Neural progenitor cell (in vitro differentiated cells): ENCODE measurements at regions not wholly inside any gene's neighbourhood (a gene's known extent, or its start where the extent isn't known, plus 50 kb on each side); places are given as distances from the start of the nearest gene placed in this dataset.

Experiments
- EZH2 ChIP-seq: fragments of 200-600 bp; sonication (generic); IDR thresholded peaks from 2 replicates; pipeline ENCODE4 v1.6.1; 2017; ENCODE audit warnings: antibody characterized with exemption, mild to moderate bottlenecking, moderate library complexity
- EZH2phosphoT487 ChIP-seq: fragments of 200-600 bp; sonication (generic); IDR thresholded peaks from 2 replicates; pipeline ENCODE4 v1.6.1; 2017; ENCODE audit warnings: antibody characterized with exemption
- TF ChIP-seq, protein P1 (sequence below): fragments of 200-600 bp; sonication (generic); IDR thresholded peaks from 2 replicates; pipeline ENCODE4 v1.5.1; 2017; ENCODE audit warnings: antibody characterized with exemption, mild to moderate bottlenecking

DNA sequence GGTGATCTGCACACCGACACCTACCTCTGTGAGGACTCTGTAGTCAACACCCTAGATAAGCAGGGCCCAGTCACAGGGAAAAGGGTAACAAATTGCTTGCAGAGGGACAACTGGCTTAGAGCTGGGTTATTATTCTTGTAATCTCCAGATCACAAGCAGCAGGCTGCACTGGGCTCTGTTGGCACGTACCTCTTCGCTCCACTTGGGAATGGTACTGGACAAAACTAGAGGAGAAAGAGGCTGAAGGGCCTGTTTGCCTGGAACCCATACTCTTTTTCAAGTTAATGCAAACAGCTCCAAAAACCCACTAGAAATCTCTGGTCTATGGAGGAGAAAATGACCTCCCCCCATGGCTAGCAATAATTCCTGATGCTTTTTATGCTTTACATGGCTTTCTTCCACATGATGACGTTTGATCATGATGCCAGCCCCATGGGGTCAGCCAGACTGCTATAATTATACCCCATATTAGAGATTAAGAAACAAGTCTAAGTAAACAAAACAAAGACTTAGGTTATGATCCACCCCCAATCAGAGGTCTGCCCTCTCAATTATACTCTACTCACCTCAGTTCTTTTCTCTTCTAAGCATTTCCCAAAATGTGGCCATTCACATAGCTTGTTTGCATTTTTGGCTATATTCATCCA, 190.0 kb downstream of the UNC5CL start:
- TF ChIP-seq, protein P1, sequence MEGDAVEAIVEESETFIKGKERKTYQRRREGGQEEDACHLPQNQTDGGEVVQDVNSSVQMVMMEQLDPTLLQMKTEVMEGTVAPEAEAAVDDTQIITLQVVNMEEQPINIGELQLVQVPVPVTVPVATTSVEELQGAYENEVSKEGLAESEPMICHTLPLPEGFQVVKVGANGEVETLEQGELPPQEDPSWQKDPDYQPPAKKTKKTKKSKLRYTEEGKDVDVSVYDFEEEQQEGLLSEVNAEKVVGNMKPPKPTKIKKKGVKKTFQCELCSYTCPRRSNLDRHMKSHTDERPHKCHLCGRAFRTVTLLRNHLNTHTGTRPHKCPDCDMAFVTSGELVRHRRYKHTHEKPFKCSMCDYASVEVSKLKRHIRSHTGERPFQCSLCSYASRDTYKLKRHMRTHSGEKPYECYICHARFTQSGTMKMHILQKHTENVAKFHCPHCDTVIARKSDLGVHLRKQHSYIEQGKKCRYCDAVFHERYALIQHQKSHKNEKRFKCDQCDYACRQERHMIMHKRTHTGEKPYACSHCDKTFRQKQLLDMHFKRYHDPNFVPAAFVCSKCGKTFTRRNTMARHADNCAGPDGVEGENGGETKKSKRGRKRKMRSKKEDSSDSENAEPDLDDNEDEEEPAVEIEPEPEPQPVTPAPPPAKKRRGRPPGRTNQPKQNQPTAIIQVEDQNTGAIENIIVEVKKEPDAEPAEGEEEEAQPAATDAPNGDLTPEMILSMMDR = no peak
- TF ChIP-seq EZH2 (no peak), EZH2phosphoT487 (no peak)
